HEK293 (cell line): ENCODE measurements at regions not wholly inside any gene's neighbourhood (a gene's known extent, or its start where the extent isn't known, plus 50 kb on each side); places are given as distances from the start of the nearest gene placed in this dataset.

ENCODE experiments used
- CTCF ChIA-PET: fragments of 350-600 bp; formaldehyde crosslinking; extraction: SDS; loops from one replicate; lab custom pipeline; 2021; ENCODE audit warnings: antibody characterized with exemption; lab: Yijun Ruan, JAX
- POLR2A ChIA-PET: fragments of 300-600 bp; formaldehyde crosslinking; extraction: SDS; loops from one replicate; lab custom pipeline; 2020; ENCODE audit warnings: antibody characterized with exemption, inconsistent platforms; lab: Yijun Ruan, JAX
- H3K27ac ChIP-seq: fragments of 200-500 bp; sonication (Bioruptor generic); 2 replicates; pipeline ENCODE4 v1.5.1; 2014; ENCODE audit warnings: low read depth, low read length, control low read depth, inconsistent platforms; ENCODE audit errors: extremely low read depth
- H3K36me3 ChIP-seq, 2 experiments: fragments of 200-500 bp in 1 of 2; sonication (Bioruptor generic) in 1 of 2; 1 replicate in 1 of 2; 2 replicates in 1 of 2; pipeline ENCODE4 v1.5.1; 2014 to 2017; ENCODE audit warnings: inconsistent platforms in 2 of 2, low read length in 2 of 2; ENCODE audit not compliant: control insufficient read depth in 2 of 2, insufficient read depth in 1 of 2
- H3K4me1 ChIP-seq: fragments of 200-500 bp; sonication (Bioruptor generic); 2 replicates; pipeline ENCODE4 v1.5.1; 2014; ENCODE audit warnings: mild to moderate bottlenecking, low read length, inconsistent platforms; ENCODE audit not compliant: control insufficient read depth, insufficient read depth
- H3K4me3 ChIP-seq: 2 replicates; pipeline ENCODE4 v1.5.1; 2011; ENCODE audit warnings: low read depth, mild to moderate bottlenecking, control low read depth, low read length, moderate library complexity
- H3K9me3 ChIP-seq: fragments of 200-500 bp; sonication (Bioruptor generic); 2 replicates; pipeline ENCODE4 v1.5.1; 2014; ENCODE audit warnings: low read depth, low read length, inconsistent platforms; ENCODE audit not compliant: control insufficient read depth, insufficient read depth
- FEZF1 ChIP-seq: fragments of 450-650 bp; formaldehyde crosslinking; IDR thresholded peaks from 2 replicates; pipeline ENCODE4 v1.5.1; 2016; ENCODE audit warnings: missing biosample characterization, missing genetic modification characterization
- GFI1B ChIP-seq: fragments of 450-650 bp; formaldehyde crosslinking; IDR thresholded peaks from 2 replicates; pipeline ENCODE4 v1.5.1; 2016; ENCODE audit warnings: missing biosample characterization, missing genetic modification characterization
- INSM2 ChIP-seq: fragments of 450-650 bp; formaldehyde crosslinking; IDR thresholded peaks from 2 replicates; pipeline ENCODE4 v1.5.1; 2016; ENCODE audit warnings: missing biosample characterization, missing genetic modification characterization
- KLF16 ChIP-seq: fragments of 450-650 bp; formaldehyde crosslinking; IDR thresholded peaks from 2 replicates; pipeline ENCODE4 v1.5.1; 2017; ENCODE audit warnings: missing biosample characterization, missing genetic modification characterization
- SETDB1 ChIP-seq: IDR thresholded peaks from one replicate; pipeline ENCODE4 v1.6.1; 2017; ENCODE audit warnings: mild to moderate bottlenecking, low read length, moderate library complexity, mixed read lengths; ENCODE audit not compliant: insufficient read length
- YY1 ChIP-seq: fragments of 450-650 bp; formaldehyde crosslinking; IDR thresholded peaks from 2 replicates; pipeline ENCODE4 v1.5.1; 2018; ENCODE audit warnings: missing biosample characterization, missing genetic modification characterization
- ZBTB48 ChIP-seq: fragments of 450-650 bp; formaldehyde crosslinking; IDR thresholded peaks from 2 replicates; pipeline ENCODE4 v1.5.1; 2016; ENCODE audit warnings: missing biosample characterization, missing genetic modification characterization
- ZEB2 ChIP-seq: fragments of 450-650 bp; formaldehyde crosslinking; IDR thresholded peaks from 2 replicates; pipeline ENCODE4 v1.5.1; 2016; ENCODE audit warnings: missing biosample characterization, missing genetic modification characterization
- ZNF121 ChIP-seq: fragments of 450-650 bp; formaldehyde crosslinking; IDR thresholded peaks from 2 replicates; pipeline ENCODE4 v1.5.1; 2016; ENCODE audit warnings: missing biosample characterization, missing genetic modification characterization
- ZNF132 ChIP-seq: fragments of 450-650 bp; formaldehyde crosslinking; IDR thresholded peaks from 2 replicates; pipeline ENCODE4 v1.5.1; 2017; ENCODE audit warnings: missing biosample characterization, missing genetic modification characterization, borderline replicate concordance
- ZNF138 ChIP-seq: fragments of 450-650 bp; formaldehyde crosslinking; IDR thresholded peaks from 2 replicates; pipeline ENCODE4 v1.5.1; 2016; ENCODE audit warnings: missing biosample characterization, missing genetic modification characterization, borderline replicate concordance
- ZNF174 ChIP-seq: fragments of 450-650 bp; formaldehyde crosslinking; IDR thresholded peaks from 2 replicates; pipeline ENCODE4 v1.5.0; 2017; ENCODE audit warnings: missing biosample characterization, mild to moderate bottlenecking, missing genetic modification characterization
- ZNF19 ChIP-seq: fragments of 450-650 bp; formaldehyde crosslinking; IDR thresholded peaks from 2 replicates; pipeline ENCODE4; 2016; ENCODE audit warnings: missing biosample characterization, missing genetic modification characterization, low read depth
- ZNF341 ChIP-seq: fragments of 450-650 bp; formaldehyde crosslinking; IDR thresholded peaks from 2 replicates; pipeline ENCODE4; 2016; ENCODE audit warnings: low read depth, missing biosample characterization, missing genetic modification characterization
- ZNF473 ChIP-seq: fragments of 450-650 bp; formaldehyde crosslinking; IDR thresholded peaks from 2 replicates; pipeline ENCODE4 v1.5.1; 2017; ENCODE audit warnings: missing biosample characterization, missing genetic modification characterization
- ZNF521 ChIP-seq: fragments of 450-650 bp; formaldehyde crosslinking; IDR thresholded peaks from 2 replicates; pipeline ENCODE4 v1.5.1; 2017; ENCODE audit warnings: missing biosample characterization, mild to moderate bottlenecking, missing genetic modification characterization
- ZNF548 ChIP-seq: fragments of 450-650 bp; formaldehyde crosslinking; IDR thresholded peaks from 2 replicates; pipeline ENCODE4 v1.5.1; 2016; ENCODE audit warnings: missing biosample characterization, missing genetic modification characterization
- ZNF610 ChIP-seq: fragments of 450-650 bp; formaldehyde crosslinking; IDR thresholded peaks from 2 replicates; pipeline ENCODE4 v1.5.1; 2016; ENCODE audit warnings: missing biosample characterization, missing genetic modification characterization, borderline replicate concordance
- ZNF624 ChIP-seq: fragments of 450-650 bp; formaldehyde crosslinking; IDR thresholded peaks from 2 replicates; pipeline ENCODE4 v1.5.1; 2017; ENCODE audit warnings: missing biosample characterization, missing genetic modification characterization
- ZNF645 ChIP-seq: fragments of 450-650 bp; formaldehyde crosslinking; IDR thresholded peaks from 2 replicates; pipeline ENCODE4; 2016; ENCODE audit warnings: missing biosample characterization, missing genetic modification characterization
- ZNF670 ChIP-seq: fragments of 450-650 bp; formaldehyde crosslinking; IDR thresholded peaks from 2 replicates; pipeline ENCODE4 v1.5.1; 2016; ENCODE audit warnings: missing biosample characterization, missing genetic modification characterization, low read depth
- ZNF677 ChIP-seq: fragments of 450-650 bp; IDR thresholded peaks from 2 replicates; pipeline ENCODE4 v1.5.0; 2018; ENCODE audit warnings: missing biosample characterization, mild to moderate bottlenecking, missing genetic modification characterization, moderate library complexity
- ZNF76 ChIP-seq: fragments of 450-650 bp; formaldehyde crosslinking; IDR thresholded peaks from 2 replicates; pipeline ENCODE4; 2016; ENCODE audit warnings: low read depth, missing biosample characterization, missing genetic modification characterization, borderline replicate concordance
- ZSCAN16 ChIP-seq: fragments of 450-650 bp; formaldehyde crosslinking; IDR thresholded peaks from 2 replicates; pipeline ENCODE4 v1.5.1; 2016; ENCODE audit warnings: missing biosample characterization, missing genetic modification characterization
- ZSCAN30 ChIP-seq: fragments of 450-650 bp; IDR thresholded peaks from 2 replicates; pipeline ENCODE4 v1.5.1; 2018; ENCODE audit warnings: missing biosample characterization, mild to moderate bottlenecking, missing genetic modification characterization, moderate library complexity

GRCh38 chrX:16284842-16285241, 117.6 kb downstream of the MAGEB17 start (continued):
- no peak for TF ChIP-seq INSM2
- TF ChIP-seq ZNF138: no peak
- no peak for TF ChIP-seq ZSCAN30 (tag by site-specific recombination)
- TF ChIP-seq, all 188 proteins: peak for 0

- Histone ChIP-seq H3K4me1 (no peaks in the 10 kb centered on the region), H3K9me3 (no peaks in the 10 kb centered on the region), H3K4me3 (no peak overlapping the region), H3K36me3 (no peaks in the 10 kb centered on the region), H3K27ac (no peak overlapping the region)
- TF ChIP-seq ZNF610 (tag by site-specific recombination): no peak
- no peak for TF ChIP-seq GFI1B (tag by site-specific recombination)
- no peak for TF ChIP-seq SETDB1
- no peak for TF ChIP-seq ZNF521 (tag by site-specific recombination)
- TF ChIP-seq FEZF1 (tag by site-specific recombination): no peak
- no peak for TF ChIP-seq ZNF645 (tag by site-specific recombination)
- TF ChIP-seq ZNF624 (tag by site-specific recombination): no peak
- no peak for TF ChIP-seq KLF16 (tag by site-specific recombination)
- no peak for TF ChIP-seq ZBTB48 (tag by site-specific recombination)
- TF ChIP-seq ZNF548 (tag by site-specific recombination): no peak
- TF ChIP-seq YY1: no peak
- no peak for TF ChIP-seq ZNF132 (tag by site-specific recombination)
- no peak for TF ChIP-seq ZEB2 (tag by site-specific recombination)
- no peak for TF ChIP-seq ZNF121 (tag by site-specific recombination)
- TF ChIP-seq ZNF76 (tag by site-specific recombination): no peak
- TF ChIP-seq ZNF174 (tag by site-specific recombination): no peak
- POLR2A ChIA-PET: no interaction called here
- CTCF ChIA-PET: no interaction called here
These were observed 123.7 kb downstream of the MAGEB17 start for GRCh38 chrX:16290997-16291396.

DNA sequence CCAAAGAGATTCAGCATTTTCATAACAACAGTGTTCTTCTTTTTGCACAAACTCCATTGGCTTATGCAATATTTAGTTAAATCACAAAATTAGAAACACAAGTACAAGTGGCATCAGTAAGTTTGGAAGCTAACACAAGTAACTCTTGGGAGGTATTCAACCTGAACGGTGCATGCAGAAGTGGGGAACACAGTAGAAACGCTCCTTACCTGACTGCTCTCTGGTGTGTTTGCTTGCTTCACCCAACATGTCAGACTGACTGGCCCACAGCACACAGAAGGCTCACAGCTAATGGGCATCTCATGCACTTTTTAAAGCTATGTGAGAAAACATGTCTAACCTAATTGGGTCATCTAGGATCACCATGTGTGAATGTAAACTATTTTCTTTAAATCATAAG, 133.6 kb downstream of the MAGEB17 start:
- ChIA-PET POLR2A (no interaction called here), CTCF (interaction anchor here (0.7 kb wide), 1 partner anchor 202 kb away, joined by 3 read pairs; no protein-coding TSS in a partner anchor)
- H3K4me1 ChIP-seq: no peaks in the 10 kb centered on the region
- no peak overlapping the region for H3K27ac ChIP-seq
- TF ChIP-seq ZNF670 (tag by site-specific recombination): no peak
- no peak for TF ChIP-seq ZNF19 (tag by site-specific recombination)
- no peak for TF ChIP-seq ZSCAN16 (tag by site-specific recombination)
- no peak for TF ChIP-seq ZNF473 (tag by site-specific recombination)
- no peak for TF ChIP-seq ZNF341
- TF ChIP-seq ZNF677 (tag by site-specific recombination): no peak
- H3K4me3 ChIP-seq: no peak overlapping the region
- H3K36me3 ChIP-seq: no peaks in the 10 kb centered on the region
- H3K9me3 ChIP-seq: no peaks in the 10 kb centered on the region
